GM13977 (cell line): ENCODE measurements at regions not wholly inside any gene's neighbourhood (a gene's known extent, or its start where the extent isn't known, plus 50 kb on each side); places are given as distances from the start of the nearest gene placed in this dataset.

Experiments
- DNase-seq: peaks from one replicate; pipeline ENCODE4 v3.0.0; 2012; ENCODE audit warnings: low spot score
- CTCF ChIP-seq: IDR thresholded peaks from 2 replicates; pipeline ENCODE4 v1.5.1; 2012; ENCODE audit warnings: mild to moderate bottlenecking, control low read depth; ENCODE audit not compliant: insufficient read depth; ENCODE audit errors: extremely low read depth, missing control alignments
- in situ Hi-C: fragments of 300-500 bp; cut with MboI; formaldehyde crosslinking; loops from one replicate; pipeline ENCODE4 v1.12.0; 2022; ENCODE audit warnings: low sequenced_read_pairs, low pct_unique_long_range_greater_than_20kb, mixed read lengths, inconsistent platforms; ENCODE audit not compliant: unreplicated experiment

GRCh38 chr5:74161170-74161569, 479.4 kb downstream of the ENC1 start:
- TF ChIP-seq CTCF, result no peak
- no peak for DNase-seq
- in situ Hi-C loops, result no loop called here

GRCh38 chr5:74156728-74157383, 483.7 kb downstream of the ENC1 start:
- no peak for TF ChIP-seq CTCF
- DNase-seq, result no peak
- in situ Hi-C loops, result no loop called here

- DNase-seq, result no peak
- no peak for TF ChIP-seq CTCF
- in situ Hi-C loops, result no loop called here
These were observed 485.0 kb downstream of the ENC1 start for GRCh38 chr5:74155501-74155900.

- DNase-seq, result no peak
- no peak for TF ChIP-seq CTCF
- in situ Hi-C loops, result no loop called here
These were observed 486.0 kb downstream of the ENC1 start for GRCh38 chr5:74154526-74154925.

- in situ Hi-C loops, result no loop called here
- no peak for TF ChIP-seq CTCF
- DNase-seq, result no peak
These were observed 487.2 kb downstream of the ENC1 start for GRCh38 chr5:74153255-74153790.

- in situ Hi-C loops, result no loop called here
- no peak for TF ChIP-seq CTCF
- no peak for DNase-seq
These were observed 487.8 kb downstream of the ENC1 start for GRCh38 chr5:74152625-74153254.
